MM.1S (cell line): ENCODE measurements at regions not wholly inside any gene's neighbourhood (a gene's known extent, or its start where the extent isn't known, plus 50 kb on each side); places are given as distances from the start of the nearest gene placed in this dataset.

Source experiments
- DNase-seq: peaks from one replicate; pipeline ENCODE4 v3.0.0-alpha.2; 2015
- H2AFZ ChIP-seq: fragments of 300-600 bp; sonication (generic); 2 replicates; pipeline ENCODE4 v1.6.0; 2016; ENCODE audit warnings: antibody characterized with exemption, low read length
- H3F3A ChIP-seq: fragments of 300-600 bp; sonication (generic); 2 replicates; pipeline ENCODE4 v1.6.1; 2016; ENCODE audit warnings: mild to moderate bottlenecking, antibody characterized with exemption, low read length, moderate library complexity, mixed read lengths; ENCODE audit not compliant: insufficient read depth
- H3K27ac ChIP-seq: fragments of 300-600 bp; sonication (generic); 2 replicates; pipeline ENCODE4 v1.5.1; 2016; ENCODE audit warnings: mild to moderate bottlenecking, low read length
- H3K27me3 ChIP-seq: fragments of 300-600 bp; sonication (generic); replicated peaks from 2 replicates; pipeline ENCODE4 v1.6.0; 2016; ENCODE audit warnings: low read length; ENCODE audit not compliant: insufficient read depth
- H3K36me3 ChIP-seq: fragments of 300-600 bp; sonication (generic); replicated peaks from 2 replicates; pipeline ENCODE4 v1.6.1; 2016; ENCODE audit warnings: mild to moderate bottlenecking, low read length, mixed read lengths; ENCODE audit not compliant: insufficient read depth
- H3K4me1 ChIP-seq: fragments of 300-600 bp; sonication (generic); 2 replicates; pipeline ENCODE4 v1.6.1; 2016; ENCODE audit warnings: low read length, mixed read lengths
- H3K4me2 ChIP-seq: fragments of 300-600 bp; sonication (generic); 2 replicates; pipeline ENCODE4 v1.6.0; 2016; ENCODE audit warnings: low read depth, low read length
- H3K4me3 ChIP-seq: fragments of 300-600 bp; sonication (generic); 2 replicates; pipeline ENCODE4 v1.5.1; 2016; ENCODE audit warnings: low read length, mixed read lengths
- H3K79me2 ChIP-seq: fragments of 300-600 bp; sonication (generic); 2 replicates; pipeline ENCODE4 v1.6.1; 2016; ENCODE audit warnings: mixed run types, low read length, mixed read lengths
- H3K9ac ChIP-seq: fragments of 300-600 bp; sonication (generic); 2 replicates; pipeline ENCODE4 v1.6.1; 2016; ENCODE audit warnings: low read length, mixed read lengths
- H3K9me2 ChIP-seq: fragments of 300-600 bp; sonication (generic); replicated peaks from 2 replicates; pipeline ENCODE4 v1.6.1; 2016; ENCODE audit warnings: mild to moderate bottlenecking, low read length, mixed read lengths; ENCODE audit not compliant: insufficient read depth
- H3K9me3 ChIP-seq: fragments of 300-600 bp; sonication (generic); replicated peaks from 2 replicates; pipeline ENCODE4 v1.6.1; 2016; ENCODE audit warnings: mild to moderate bottlenecking, low read length, mixed read lengths; ENCODE audit not compliant: insufficient read depth
- H4K20me1 ChIP-seq: fragments of 300-600 bp; sonication (generic); 2 replicates; pipeline ENCODE4 v1.6.1; 2016; ENCODE audit warnings: mild to moderate bottlenecking, low read length, moderate library complexity, mixed read lengths; ENCODE audit not compliant: insufficient read depth
- CTCF ChIP-seq: fragments of 300-600 bp; sonication (generic); IDR thresholded peaks from 2 replicates; pipeline ENCODE4 v1.5.1; 2016; ENCODE audit warnings: antibody characterized with exemption, low read length, mixed read lengths
- EZH2 ChIP-seq: fragments of 300-600 bp; sonication (generic); optimal IDR thresholded peaks from 2 replicates; pipeline ENCODE3; 2017; ENCODE audit warnings: low read depth, mild to moderate bottlenecking, antibody characterized with exemption, low read length, mixed read lengths
- EZH2phosphoT487 ChIP-seq: fragments of 300-600 bp; sonication (generic); IDR thresholded peaks from 2 replicates; pipeline ENCODE4 v1.6.1; 2018; ENCODE audit warnings: antibody characterized with exemption, low read length

GRCh38 chr12:126349383-126349782 is 1284.1 kb downstream of the AACS start:
- no peaks in the 10 kb centered on the region for H3K9me2 ChIP-seq
- DNase-seq, result no peak

GRCh38 chr12:126353604-126354003 is 1288.4 kb downstream of the AACS start:
- Histone ChIP-seq H3F3A (no peaks in the 10 kb centered on the region), H3K9me3 (no peaks in the 10 kb centered on the region), H4K20me1 (no peaks in the 10 kb centered on the region), H3K9me2 (no peaks in the 10 kb centered on the region), H3K27ac (no peak overlapping the region), H3K4me3 (no peak overlapping the region), H3K36me3 (no peaks in the 10 kb centered on the region), H3K4me1 (peaks cover 4% of the 10 kb centered on the region), H3K27me3 (no peaks in the 10 kb centered on the region), H3K79me2 (no peaks in the 10 kb centered on the region), H3K4me2 (no peak overlapping the region), H2AFZ (no peak overlapping the region), H3K9ac (no peak overlapping the region)
- TF ChIP-seq CTCF (no peak), EZH2phosphoT487 (no peak), EZH2 (no peak)
- DNase-seq, result no peak

More at GRCh38 chr12:126349383-126349782, 1284.1 kb downstream of the AACS start:
- Histone ChIP-seq H3K36me3 (no peaks in the 10 kb centered on the region), H2AFZ (no peak overlapping the region), H4K20me1 (no peaks in the 10 kb centered on the region), H3K79me2 (no peaks in the 10 kb centered on the region), H3K27ac (no peak overlapping the region), H3F3A (no peaks in the 10 kb centered on the region), H3K4me3 (no peak overlapping the region), H3K9me3 (no peaks in the 10 kb centered on the region), H3K4me1 (peaks cover 3% of the 10 kb centered on the region; the same call in 1 of the 2 replicates), H3K9ac (no peak overlapping the region), H3K4me2 (no peak overlapping the region), H3K27me3 (no peaks in the 10 kb centered on the region)
- TF ChIP-seq CTCF, result no peak
- TF ChIP-seq EZH2, result no peak
- no peak for TF ChIP-seq EZH2phosphoT487

- no peaks in the 10 kb centered on the region for H3K9me3 ChIP-seq
- peak overlapping the region; percentile 54; the same call in 1 of the 2 replicates for H3K27ac ChIP-seq
- DNase-seq, result no peak
- no peaks in the 10 kb centered on the region for H4K20me1 ChIP-seq
- H3K79me2 ChIP-seq, result no peaks in the 10 kb centered on the region
- H3K4me1 ChIP-seq, result peaks cover 4% of the 10 kb centered on the region
- H3K4me2 ChIP-seq, result no peak overlapping the region
- no peaks in the 10 kb centered on the region for H3K9me2 ChIP-seq
- H3K4me3 ChIP-seq, result no peak overlapping the region
- no peak overlapping the region for H2AFZ ChIP-seq
- H3K27me3 ChIP-seq, result no peaks in the 10 kb centered on the region
- H3F3A ChIP-seq, result no peaks in the 10 kb centered on the region
- TF ChIP-seq EZH2phosphoT487 (no peak), CTCF (no peak), EZH2 (no peak)
- no peak overlapping the region for H3K9ac ChIP-seq
- H3K36me3 ChIP-seq, result no peaks in the 10 kb centered on the region
These were observed 1289.4 kb downstream of the AACS start for GRCh38 chr12:126354633-126355032.
